Vagina (tissue), 2 donors: ENCODE measurements at regions not wholly inside any gene's neighbourhood (a gene's known extent, or its start where the extent isn't known, plus 50 kb on each side); places are given as distances from the start of the nearest gene placed in this dataset.

Source experiments
- POLR2A ChIP-seq, 2 donors: fragments of 450-650 bp; IDR thresholded peaks; one replicate each; pipeline ENCODE4 v1.6.1; 2017; ENCODE audit warnings: antibody characterized with exemption in 2 of 2, mild to moderate bottlenecking in 2 of 2, moderate library complexity in 2 of 2
- POLR2AphosphoS5 ChIP-seq, 2 donors: sonication (generic); formaldehyde crosslinking; IDR thresholded peaks; one replicate each; pipeline ENCODE4 v1.9.0; 2017; ENCODE audit warnings: antibody characterized with exemption in 2 of 2, mild to moderate bottlenecking in 2 of 2, low read depth in 1 of 2; ENCODE audit not compliant: insufficient read depth in 1 of 2
- TF ChIP-seq, protein P1 (sequence below), 3 experiments: fragments of 450-650 bp in 2 of 3; fragments of 200-600 bp in 1 of 3; sonication (generic) in 1 of 3; IDR thresholded peaks; one replicate each; pipeline ENCODE4 v1.5.1; 2017 to 2019; ENCODE audit warnings: antibody characterized with exemption in 3 of 3, mild to moderate bottlenecking in 2 of 3, moderate library complexity in 2 of 3

DNA sequence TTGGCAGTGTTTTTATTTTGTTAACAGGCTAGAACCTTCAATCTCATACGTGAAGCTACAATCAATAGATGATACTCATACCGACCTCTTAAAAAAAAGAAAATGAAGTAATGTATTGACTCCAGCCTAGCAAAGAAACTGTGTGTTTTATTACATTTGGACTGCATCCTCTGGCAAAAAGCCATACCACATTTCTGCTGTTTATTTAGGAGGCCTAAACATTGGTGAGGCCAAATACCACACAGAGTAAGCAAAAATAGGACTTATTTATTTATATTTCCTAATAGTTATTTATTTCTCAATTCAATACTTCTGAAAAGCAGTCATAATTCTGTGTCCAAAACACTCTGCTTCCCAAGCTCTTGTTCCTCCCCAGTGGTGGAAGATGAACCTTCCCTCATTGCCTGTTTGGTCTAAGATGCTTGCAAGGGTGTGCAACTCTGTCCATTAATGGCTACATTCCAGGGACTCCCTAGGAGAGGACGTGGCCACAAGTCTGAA, 398.8 kb upstream of the KLF6 start:
- TF ChIP-seq, protein P1, sequence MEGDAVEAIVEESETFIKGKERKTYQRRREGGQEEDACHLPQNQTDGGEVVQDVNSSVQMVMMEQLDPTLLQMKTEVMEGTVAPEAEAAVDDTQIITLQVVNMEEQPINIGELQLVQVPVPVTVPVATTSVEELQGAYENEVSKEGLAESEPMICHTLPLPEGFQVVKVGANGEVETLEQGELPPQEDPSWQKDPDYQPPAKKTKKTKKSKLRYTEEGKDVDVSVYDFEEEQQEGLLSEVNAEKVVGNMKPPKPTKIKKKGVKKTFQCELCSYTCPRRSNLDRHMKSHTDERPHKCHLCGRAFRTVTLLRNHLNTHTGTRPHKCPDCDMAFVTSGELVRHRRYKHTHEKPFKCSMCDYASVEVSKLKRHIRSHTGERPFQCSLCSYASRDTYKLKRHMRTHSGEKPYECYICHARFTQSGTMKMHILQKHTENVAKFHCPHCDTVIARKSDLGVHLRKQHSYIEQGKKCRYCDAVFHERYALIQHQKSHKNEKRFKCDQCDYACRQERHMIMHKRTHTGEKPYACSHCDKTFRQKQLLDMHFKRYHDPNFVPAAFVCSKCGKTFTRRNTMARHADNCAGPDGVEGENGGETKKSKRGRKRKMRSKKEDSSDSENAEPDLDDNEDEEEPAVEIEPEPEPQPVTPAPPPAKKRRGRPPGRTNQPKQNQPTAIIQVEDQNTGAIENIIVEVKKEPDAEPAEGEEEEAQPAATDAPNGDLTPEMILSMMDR (IDR thresholded peaks at IDR 0.05): no peak
- TF ChIP-seq POLR2A (IDR thresholded peaks at IDR 0.05) (no peak), POLR2AphosphoS5 (IDR thresholded peaks at IDR 0.05; ENCODE audit: insufficient read depth in 1 of 2, low read depth in 1 of 2) (no peak)
